ENCODE measurements at regions not wholly inside any gene's neighbourhood (a gene's known extent, or its start where the extent isn't known, plus 50 kb on each side); places are given as distances from the start of the nearest gene placed in this dataset.
"Not testable (repeated sequence)": the region's sequence is repeated elsewhere in the genome, so short reads cannot be mapped to it uniquely, and the experiment has no call there.

DNA sequence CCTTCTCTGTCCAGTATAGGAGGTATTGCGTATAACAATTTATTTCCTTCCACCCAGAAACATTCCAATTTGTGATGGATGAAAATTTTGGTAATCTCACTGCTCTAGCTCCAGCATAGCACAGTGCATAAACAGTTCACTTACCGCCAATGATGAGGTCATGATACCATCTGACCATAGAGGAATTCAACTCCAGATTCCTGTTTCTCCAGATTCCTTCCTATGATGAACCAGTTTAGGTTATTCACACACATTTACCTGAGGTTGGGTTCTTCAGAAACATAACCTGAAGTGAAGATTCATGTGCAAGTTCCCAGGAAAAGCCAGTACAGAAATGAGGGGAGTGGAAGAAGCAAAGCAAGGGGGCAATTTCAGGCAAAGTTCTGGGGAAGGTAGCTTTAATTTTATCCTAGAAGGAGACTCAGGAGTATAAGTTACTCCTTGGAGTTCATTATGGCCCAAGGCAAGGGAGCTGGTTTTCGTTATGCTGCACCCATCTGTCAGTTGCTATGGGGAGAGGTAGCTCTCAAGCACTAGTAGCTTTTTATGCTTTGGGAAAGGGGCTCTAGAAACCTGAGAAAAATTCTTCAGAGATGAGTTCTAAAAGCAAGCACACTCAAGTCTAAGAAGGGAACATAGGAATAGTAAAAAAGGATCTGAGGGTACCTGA lies 121.6 kb downstream of the CASP12 start:
- no peak for DNase-seq

DNA sequence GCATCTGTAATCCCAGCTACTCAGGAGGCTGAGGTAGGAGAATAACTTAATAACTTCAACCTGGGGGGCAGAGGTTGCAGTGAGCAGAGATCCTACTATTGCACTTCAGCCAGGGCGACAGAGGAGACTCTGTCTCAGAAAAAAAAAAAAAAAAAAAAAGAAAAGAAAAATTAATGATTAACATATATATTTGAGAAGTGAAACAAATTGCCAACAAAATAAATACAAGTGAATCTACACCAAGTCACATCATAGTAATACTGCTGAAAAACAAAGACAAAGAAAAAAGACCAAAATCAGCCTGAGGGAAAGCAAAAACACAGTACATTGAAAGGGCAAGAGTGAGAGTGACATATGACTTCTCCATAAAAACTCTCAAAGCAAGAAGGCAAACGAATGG lies 123.7 kb downstream of the CASP12 start:
- DNase-seq = no peak

DNA sequence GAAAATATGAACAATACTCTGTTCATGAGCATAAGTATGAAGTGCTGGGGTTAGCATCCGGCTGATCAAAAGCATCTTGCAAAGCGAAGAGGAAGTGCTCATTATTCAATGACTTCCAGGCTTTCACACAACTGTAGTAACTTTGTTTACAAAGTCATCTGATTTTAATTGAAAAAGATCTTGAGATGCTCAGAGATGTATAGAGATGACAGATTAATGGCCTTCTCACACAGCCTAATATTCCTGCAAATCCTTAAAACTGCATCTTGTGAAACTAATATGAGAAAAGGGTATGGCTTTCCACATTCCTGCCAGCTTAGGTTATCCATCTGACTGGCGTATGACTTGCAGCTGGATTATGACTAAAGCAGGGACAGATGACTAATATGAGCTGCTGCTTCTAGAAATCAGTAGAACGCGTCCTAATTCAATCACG lies 125.4 kb downstream of the CASP12 start:
- DNase-seq = peak in 1 of 2 donors; percentile 17

DNA sequence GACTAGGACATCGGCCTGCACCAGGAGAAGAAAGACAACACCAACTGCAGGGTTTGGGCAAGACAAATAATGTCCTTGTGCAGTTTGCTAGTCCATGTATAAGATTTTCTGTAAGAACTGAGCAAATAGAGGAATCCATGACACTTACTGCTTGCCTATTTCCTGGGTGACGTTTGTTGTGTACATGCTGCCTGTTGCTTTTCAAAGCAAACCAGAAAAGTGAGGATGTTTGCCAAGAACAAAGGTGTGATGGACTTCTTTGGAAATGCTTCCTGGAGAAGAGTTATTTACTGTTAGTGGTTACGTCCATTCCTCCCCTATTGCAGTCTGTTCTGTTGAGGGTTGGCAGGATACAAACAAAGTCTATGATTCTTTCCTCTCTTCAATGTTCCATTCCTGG lies 126.5 kb downstream of the CASP12 start:
- no peak for DNase-seq

DNA sequence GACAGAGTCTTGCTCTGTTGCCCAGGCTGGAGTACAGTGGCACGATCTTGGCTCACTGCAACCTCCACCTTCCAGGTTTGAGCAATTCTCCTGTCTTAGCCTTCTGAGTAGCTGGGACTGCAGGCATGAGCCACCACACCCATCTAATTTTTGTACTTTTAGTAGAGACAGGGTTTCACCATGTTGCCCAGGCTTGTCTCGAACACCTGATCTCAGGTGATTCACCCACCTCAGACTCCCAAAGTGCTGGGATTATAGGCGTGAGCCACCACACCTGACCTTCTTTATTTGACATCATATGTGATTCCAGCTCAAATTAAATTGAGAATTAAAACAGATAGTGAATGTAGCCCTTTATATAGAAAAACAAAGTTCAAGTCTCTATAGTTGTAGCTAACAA lies 127.2 kb downstream of the CASP12 start:
- not testable (repeated sequence) for DNase-seq

DNA sequence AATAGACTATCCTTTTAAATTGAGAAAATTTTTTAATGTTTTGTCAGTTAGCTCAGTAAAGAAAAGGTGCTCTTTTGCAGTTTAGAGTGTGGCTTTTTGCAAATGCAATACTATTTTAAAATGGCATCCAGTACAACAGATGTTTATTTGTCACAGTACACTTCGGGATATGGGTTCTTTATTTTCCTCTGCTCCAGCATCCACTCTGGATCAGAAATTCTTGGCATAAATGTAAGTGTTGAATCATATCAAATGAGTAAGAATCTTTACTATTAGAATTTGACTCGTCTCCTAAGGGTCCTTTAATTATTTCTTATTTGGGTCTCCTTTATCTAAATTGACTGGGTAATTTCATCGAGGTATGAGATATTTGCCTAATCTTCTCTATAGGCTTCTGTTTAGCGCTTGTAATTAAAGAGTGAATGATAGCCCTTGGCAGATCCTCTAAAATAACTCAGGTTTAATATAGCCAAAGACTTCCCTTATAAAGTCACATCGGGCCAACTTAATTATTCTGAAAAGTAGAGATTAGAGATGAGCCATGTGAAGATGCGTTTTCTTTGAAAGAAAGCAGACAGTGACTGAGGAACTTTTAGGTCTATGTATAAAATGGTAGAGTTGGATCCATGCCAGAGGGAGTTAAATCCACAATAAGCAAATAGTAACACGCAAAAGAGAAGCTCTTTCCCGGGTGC lies 132.7 kb downstream of the CASP12 start:
- DNase-seq = no peak

DNA sequence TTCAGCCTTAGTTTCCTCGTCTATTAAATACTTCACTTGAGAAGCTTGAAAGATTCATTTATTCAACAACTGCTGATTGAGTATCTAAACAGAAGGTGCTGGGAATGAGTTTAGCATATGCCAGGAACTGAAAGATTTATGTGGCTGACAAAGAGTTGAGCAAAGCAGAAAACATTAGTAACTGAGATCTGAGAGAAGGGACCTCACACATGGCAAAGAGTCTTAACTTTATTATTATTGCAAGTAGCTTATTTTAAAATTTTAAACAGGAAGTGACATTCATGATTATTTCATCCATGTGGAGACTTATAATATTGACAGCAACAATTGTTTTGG lies 133.6 kb downstream of the CASP12 start:
- no peak for DNase-seq

DNA sequence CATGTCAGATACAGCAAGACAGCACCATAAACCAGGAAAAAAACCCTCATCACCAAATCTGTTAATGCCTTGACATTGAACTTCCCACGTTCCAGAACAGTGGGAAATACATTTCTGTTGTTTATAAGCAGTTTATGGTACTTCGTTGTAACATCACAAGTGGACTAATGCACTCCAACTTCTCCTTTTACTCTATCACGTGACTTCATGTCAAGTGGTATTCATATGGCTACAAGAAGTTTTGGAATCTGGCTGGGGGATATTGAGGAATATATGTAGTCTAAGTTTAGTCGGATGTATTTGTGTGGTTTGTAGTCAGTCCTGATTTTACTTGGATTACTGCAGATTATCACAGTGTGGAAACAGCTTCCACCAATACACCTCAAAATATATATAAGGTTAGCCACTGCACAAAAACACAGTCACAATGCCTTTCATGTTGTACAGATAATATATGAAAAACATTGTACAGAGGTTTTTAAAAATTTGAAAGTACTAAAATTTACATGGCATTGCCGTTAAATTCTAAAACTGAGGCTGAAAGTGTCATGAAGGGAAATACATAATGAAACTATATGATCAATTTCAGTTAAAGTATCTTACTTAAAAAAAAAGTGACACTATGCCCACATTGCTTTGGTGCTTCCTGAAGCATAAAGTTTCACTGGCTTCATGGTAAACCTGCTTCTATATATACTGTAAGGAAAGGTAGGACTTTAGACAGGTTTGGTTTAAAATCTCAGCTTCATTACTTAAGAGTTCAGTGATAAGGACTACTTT lies 134.1 kb downstream of the CASP12 start:
- no peak for DNase-seq

DNA sequence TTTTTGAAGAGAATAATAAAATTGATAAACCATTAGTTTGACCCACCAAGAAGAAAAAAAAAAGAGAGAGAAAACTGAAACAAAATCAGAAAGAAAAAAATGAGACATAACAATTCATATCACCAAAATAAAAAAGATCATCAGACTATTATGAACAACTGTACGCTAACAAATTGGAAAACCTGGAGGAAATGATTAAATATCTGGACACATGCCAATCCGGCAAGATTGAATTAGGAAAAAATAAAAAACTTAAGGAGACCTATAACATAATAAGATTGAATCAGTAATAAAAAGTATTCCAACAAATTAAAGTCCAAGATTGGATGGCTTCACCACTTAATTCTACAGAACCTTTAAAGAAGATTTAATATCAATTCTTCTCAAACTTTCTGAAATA lies 136.7 kb downstream of the CASP12 start:
- no peak for DNase-seq

DNA sequence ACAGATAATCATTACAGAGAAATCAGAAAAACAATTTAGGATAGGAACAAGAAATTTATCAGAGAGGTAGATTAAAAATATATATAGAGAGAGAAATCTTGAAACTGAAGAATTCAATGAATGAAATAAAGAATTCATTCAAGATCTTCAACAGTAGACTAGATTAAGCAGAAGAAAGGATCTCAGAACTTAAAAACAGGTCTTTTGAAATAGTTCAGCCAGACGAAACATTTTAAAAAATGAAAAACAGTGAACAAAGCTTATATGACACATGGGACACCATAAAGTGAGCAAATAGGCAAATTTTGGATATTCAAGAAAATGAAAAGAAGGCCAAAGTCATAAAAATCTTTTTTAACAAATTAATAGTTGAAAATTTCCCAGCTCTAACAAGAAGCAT lies 138.8 kb downstream of the CASP12 start:
- DNase-seq = no peak

DNA sequence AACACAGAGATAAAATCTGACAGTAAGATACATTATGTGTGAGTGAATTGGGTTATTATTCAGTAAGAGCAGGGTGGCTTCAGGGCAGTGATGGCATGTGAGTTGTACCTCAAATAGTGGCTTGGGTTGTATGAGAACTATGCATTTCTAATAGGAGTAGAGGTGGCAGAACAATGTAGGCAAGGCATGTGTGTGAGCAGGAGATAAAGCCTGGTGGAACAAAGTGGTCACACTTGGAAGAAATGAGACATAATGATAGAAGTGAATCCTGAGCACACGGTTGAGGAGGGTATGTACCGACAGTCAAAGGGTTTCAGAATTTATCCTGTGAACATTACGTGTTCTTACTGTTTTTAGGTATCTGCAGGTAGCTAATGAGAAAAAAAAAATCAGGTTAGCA lies 159.3 kb downstream of the CASP12 start:
- DNase-seq = no peak

DNA sequence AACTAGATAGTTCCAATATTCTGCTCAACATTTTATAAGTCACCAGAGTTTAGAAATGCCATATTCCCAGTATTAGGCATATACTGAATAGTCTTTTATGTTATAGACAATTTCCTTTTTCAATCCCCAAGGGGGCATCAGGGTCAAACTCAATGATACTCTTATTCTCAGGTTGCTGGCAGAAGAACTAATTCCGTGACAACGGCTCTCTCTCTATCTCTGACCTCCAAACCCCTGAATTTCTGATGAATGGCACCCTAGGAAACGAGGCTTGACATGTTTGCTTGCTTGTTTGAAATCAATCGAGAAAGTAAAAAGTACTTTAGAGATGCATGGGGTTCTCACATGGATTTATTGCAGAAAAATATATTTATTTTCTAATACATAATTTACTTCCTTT lies 160.1 kb downstream of the CASP12 start:
- no peak for DNase-seq

DNA sequence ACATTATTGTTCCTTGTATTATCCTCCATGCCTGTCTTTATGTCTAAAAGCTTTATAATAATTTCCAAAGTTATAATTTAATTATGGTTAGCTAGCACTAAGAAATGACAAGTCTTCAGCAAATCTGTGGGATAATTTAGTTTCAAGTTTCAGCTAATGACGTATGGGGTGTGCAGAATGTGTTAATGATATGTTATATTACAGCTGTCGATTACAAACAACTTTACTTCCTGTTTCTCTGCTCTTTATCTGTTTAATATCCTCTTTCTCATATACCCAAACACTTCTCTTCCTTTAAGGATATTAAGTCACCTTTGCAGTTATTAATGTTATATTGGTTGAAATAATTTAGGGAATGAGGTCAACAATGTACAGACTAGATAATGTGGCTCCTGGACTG lies 161.8 kb downstream of the CASP12 start:
- peak in 1 of 2 donors; percentile 43 for DNase-seq

DNA sequence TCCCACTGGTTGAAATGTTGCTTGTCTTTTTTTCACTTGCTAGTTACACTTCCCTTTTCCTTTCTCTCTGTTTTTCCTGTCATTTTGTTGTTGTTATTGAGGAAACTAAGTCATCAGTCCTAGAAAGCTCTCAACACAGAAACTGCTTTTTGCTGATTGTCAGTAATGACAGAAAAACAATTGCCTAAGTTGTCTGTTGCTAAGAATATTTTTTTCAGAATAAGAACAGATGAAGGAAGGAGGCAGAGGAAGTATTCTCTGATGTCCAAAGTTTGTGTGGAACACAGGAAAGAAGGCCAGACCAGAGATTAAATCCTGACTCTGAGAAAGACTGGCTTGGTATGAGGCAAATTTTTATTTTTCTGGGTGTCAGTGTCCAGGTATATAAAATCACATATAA lies 163.3 kb downstream of the CASP12 start:
- no peak for DNase-seq

DNA sequence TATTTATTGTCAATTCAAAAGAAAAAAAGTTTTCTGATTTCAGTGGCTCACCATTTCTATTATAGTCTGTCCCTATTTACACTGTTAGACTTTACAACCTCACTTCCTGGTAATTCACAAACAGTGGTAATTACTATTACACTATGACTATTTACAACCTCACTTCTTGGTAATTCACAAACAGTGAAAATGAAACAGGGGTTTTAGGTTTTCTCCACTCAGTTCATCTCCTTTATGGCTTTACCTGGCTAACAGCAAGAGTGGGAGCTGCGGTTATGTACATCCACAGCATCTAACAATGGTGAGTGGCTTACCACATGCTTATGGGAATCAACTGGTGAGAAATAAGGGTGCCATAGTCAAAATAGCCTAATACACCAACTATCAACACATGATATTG lies 166.4 kb downstream of the CASP12 start:
- DNase-seq = no peak

DNA sequence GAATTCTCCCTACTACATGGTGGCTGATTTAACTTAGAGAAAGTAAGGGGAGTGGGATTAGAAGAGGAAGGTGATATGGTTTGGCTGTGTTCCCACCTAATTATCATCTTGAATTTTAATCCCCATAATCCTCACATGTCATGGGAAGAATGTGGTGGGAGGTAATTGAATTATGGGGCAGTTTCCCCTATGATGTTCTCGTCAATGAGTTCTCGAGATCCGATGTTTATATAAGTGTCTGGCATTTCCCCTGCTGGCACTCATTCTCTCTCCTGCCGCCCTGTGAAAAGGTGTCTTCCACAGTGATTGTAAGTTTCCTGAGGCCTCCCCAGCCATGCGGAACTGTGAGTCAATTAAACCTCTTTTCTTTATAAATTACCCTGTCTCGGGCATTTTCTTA lies 169.3 kb downstream of the CASP12 start:
- DNase-seq = no peak

DNA sequence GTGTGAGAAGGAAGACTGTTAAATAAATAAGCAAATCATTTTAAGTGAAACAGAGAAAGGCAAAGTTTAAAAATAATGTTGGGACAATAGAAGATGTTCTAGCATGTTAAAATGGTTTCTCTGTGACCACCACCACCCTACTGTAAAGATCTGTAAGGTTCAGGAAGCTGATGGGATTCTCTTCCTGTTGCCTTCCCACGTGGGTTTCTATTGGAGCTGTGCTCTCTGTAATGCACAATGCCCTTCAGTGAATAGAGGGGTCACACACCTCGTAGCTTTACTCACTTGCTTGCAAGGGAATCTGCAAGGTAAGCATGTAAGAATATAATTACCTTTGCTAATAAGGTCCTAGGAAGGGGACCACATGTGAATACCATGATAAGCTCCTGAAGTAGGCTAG lies 170.5 kb downstream of the CASP12 start:
- no peak for DNase-seq

DNA sequence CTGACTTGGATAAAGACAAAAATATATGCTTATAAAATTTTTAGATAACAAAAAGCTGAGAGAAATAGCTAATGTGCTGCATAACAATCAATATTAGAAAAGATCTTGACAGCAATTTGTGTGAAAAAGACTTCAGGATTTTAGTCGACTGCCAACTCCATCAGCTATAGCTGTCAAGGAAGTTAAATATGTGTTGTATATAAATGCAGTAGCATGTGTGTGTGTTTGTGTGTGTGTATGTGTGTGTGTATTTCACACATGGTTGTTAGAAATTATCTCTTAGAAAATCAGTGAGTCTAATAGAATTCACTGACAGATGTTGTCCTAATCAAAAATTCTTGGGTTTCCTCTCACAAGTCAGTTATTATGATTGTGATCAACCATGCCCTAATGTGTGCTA lies 171.2 kb downstream of the CASP12 start:
- no peak for DNase-seq

DNA sequence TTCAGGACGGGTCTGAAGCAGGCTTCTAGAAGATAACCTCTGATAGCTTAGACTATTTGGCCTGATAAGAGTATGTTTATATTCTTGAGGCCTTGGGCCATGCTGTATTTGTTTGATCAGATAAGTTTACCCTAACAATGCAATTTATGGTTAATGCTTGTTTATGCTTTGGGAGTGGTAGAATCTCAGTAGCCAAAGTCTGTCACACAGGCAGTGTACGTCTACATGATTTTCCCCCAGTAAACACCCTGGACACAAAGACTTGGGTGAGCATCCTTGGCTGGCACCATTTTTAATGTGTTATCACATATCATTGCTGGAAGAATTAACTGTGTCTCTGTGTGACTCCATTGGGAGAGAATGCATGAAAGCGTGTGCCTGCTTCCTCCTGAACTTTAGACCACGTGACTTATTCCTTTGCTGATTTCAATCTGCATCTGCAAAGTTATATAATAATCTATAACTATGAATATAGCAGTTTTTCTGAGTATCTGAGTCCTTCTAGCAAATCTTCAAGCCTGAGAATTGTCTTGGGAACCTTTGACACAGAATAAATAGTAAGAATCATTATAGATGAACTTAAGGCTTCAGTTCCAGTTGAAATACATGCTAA lies 172.4 kb downstream of the CASP12 start:
- no peak for DNase-seq

DNA sequence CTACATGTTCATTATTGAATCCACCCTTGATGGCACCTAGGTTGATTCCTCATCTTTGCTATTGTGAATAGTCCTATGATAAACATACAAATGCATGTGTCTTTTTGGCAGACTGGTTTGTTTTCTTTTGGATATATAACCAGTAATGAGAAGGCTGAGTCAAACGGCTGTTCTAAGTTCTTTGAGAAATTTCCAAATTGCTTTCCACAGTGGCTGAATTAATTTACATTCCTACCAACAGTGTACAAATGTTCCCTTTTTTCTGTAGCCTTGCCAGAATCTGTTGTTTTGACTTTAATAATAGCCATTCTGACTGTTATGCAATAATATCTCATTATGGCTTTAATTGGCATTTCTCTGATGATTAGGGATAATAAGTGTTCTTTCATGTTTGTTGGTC lies 184.9 kb downstream of the CASP12 start:
- DNase-seq = no peak

DNA sequence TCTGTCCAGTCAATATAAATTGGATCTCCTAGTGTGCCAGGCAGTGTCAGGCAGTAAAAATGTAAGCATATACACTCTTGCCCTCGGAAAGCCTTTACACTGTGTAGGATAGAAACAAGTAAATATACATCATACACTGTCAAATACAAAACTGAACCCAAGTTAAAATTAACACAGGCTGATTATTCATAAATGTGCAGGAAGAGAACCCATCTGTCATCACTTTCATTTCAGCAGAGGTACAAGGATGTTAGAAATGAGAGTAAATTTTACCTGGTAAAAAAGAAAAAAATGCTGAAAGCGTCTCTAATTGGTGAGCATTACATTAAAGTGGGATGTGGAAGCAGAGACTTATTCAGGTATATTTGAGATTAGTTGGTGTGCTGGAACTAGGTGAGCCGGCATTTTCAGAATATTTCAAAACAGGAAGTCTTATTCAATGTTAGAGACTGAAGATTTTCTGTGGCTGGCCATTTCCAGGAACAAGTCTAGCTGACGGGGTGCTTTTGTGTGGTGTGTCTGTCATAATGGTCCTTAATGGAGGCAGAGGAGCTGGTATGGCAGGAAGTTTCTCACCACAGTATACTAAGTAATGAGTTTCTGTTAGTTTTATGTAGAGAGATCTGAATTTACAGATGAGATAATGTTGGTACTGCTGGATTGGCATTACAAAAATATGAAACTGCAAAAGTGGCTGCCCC lies 192.6 kb downstream of the CASP12 start:
- DNase-seq = peak; percentile 65 to 74

DNA sequence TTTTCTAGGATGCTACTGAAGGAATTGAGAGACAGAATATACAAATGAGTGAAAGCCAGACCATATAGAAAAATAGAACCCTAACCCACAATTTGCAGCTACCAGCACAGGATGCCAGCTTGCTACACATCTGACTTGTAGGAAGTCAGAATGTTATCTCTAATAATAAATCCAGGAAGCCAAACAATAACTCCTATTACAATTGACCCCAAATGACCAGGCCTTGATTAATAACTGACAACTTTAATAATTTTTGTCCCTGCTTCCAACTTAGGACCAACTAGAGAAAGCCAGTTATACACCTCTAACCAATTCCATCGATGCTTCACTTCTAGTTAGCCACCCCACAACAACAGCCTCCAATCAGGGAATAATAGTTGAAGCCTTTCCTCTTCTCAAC lies 193.4 kb downstream of the CASP12 start:
- no peak for DNase-seq

Data from inflammatory macrophage (primary cell).